Erythroblast (primary cell): ENCODE measurements at regions not wholly inside any gene's neighbourhood (a gene's known extent, or its start where the extent isn't known, plus 50 kb on each side); places are given as distances from the start of the nearest gene placed in this dataset.

Source experiments
- GATA1 ChIP-seq: IDR thresholded peaks from 2 replicates; pipeline ENCODE4 v1.6.1; 2011; ENCODE audit warnings: low read depth, mild to moderate bottlenecking, control low read depth, low read length, moderate library complexity
- POLR2A ChIP-seq: IDR thresholded peaks from 2 replicates; pipeline ENCODE4 v1.6.1; 2011; ENCODE audit warnings: mild to moderate bottlenecking, low read length

- TF ChIP-seq POLR2A = no peak
- no peak for TF ChIP-seq GATA1
These were observed 152.0 kb upstream of the SV2C start for GRCh38 chr5:75931175-75931574.
